Testis (tissue), 2 donors: ENCODE measurements at regions not wholly inside any gene's neighbourhood (a gene's known extent, or its start where the extent isn't known, plus 50 kb on each side); places are given as distances from the start of the nearest gene placed in this dataset.

Experiments used
- CTCF ChIP-seq, 3 experiments: fragments of 450-650 bp in 2 of 3; fragments of 200-600 bp in 1 of 3; sonication (generic) in 1 of 3; IDR thresholded peaks; one replicate each; pipeline ENCODE4 v1.5.1; 2016 to 2019; ENCODE audit warnings: antibody characterized with exemption in 3 of 3, mild to moderate bottlenecking in 2 of 3, moderate library complexity in 1 of 3
- POLR2A ChIP-seq: fragments of 450-650 bp; IDR thresholded peaks from one replicate; pipeline ENCODE4 v1.6.1; 2017; ENCODE audit warnings: antibody characterized with exemption, mild to moderate bottlenecking, moderate library complexity

DNA sequence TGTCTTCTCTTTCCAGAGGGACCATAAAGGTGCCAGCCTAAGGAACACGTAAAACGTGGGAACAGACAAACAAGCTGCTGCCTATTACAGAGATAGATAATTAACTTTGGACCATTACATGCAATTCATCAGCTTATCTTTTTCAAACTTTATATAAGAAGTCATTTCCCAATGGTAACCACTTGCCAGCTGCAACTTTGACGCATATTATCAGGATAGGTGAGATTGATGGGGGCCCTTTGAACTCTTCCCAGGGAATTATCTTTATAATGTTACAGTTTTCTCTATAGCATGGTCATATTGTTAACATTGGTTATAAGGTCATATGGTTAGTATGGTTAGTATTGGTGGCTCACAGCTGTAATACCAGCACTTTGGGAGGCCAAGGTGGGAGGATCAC, 94.1 kb upstream of the BMP2K start:
- TF ChIP-seq CTCF (IDR thresholded peaks at IDR 0.05) = no peak
- no peak for TF ChIP-seq POLR2A
